Upper lobe of right lung (tissue), 1 donor: ENCODE measurements at regions not wholly inside any gene's neighbourhood (a gene's known extent, or its start where the extent isn't known, plus 50 kb on each side); places are given as distances from the start of the nearest gene placed in this dataset.

Experiments used
- ATAC-seq: fragments of 200-7000 bp; cut with Tn5 transposase; one replicate; pipeline ENCODE4 v1.9.1; 2020; ENCODE audit warnings: mild to moderate bottlenecking, moderate library complexity
- DNase-seq: peaks from one replicate; pipeline ENCODE4 v3.0.0-alpha.2; 2020
- H3K27ac ChIP-seq: fragments of 200-600 bp; one replicate; pipeline ENCODE4 v1.8.0; 2022
- H3K27me3 ChIP-seq: fragments of 200-600 bp; one replicate; pipeline ENCODE4 v1.8.0; 2022; ENCODE audit warnings: mild to moderate bottlenecking
- H3K36me3 ChIP-seq: fragments of 200-600 bp; one replicate; pipeline ENCODE4 v1.8.0; 2022
- H3K4me1 ChIP-seq: fragments of 200-600 bp; one replicate; pipeline ENCODE4 v1.8.0; 2022
- H3K4me3 ChIP-seq: fragments of 200-600 bp; one replicate; pipeline ENCODE4 v1.8.0; 2022; ENCODE audit warnings: mild to moderate bottlenecking
- H3K9me3 ChIP-seq: fragments of 200-600 bp; one replicate; pipeline ENCODE4 v1.8.0; 2022
- CTCF ChIP-seq: fragments of 200-600 bp; IDR thresholded peaks from one replicate; pipeline ENCODE4 v1.8.0; 2022; ENCODE audit warnings: antibody characterized with exemption
- intact Hi-C: fragments of 100-400 bp; cut with DNase I; formaldehyde crosslinking; loops from one replicate; pipeline ENCODE4 v1.11.0; 2022
- donor health status: DM: no; HTN: yes; CAD: no; lungs with severe emphysema.

DNA sequence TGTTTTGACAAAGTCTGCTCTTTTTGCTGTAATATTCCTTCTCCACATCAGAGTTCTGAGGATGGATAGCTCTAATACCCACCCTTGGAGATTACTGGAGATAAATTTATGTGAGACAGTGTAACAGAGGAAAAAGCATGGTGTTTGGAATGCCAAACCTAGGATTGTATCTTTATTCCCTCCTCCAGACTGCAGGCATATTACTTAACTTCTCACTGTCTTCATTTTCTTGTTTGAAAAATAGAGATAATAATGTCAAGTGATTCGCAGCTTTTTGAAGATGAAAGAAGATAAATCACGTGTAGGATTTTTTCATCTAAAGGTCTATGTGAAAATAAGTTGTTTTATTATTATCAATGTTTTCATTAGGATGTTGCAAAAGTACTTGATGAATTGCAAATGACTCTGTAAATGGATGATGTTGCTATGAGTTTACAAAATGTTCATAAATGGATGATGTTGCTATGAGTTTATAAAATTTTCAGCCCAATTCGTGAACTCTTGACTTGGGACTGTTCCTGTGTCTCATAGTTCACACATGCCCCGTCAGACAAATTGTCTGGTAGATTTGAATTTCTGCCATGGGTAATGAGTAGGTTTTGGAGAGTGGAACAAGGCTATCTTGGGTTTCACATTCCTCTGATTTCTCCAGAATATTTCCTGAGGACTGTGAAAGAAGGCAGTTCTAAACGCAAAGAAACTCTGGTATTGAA is 113.1 kb upstream of the IGFBP3 start:
- intact Hi-C loops, result no loop called here
- H3K4me3 ChIP-seq, result no peak overlapping the region
- no peaks in the 10 kb centered on the region for H3K9me3 ChIP-seq
- H3K27me3 ChIP-seq, result no peaks in the 10 kb centered on the region
- no peak for TF ChIP-seq CTCF
- H3K27ac ChIP-seq, result no peak overlapping the region
- no peaks in the 10 kb centered on the region for H3K36me3 ChIP-seq
- no peak for DNase-seq
- ATAC-seq, result no peak
- H3K4me1 ChIP-seq, result no peaks in the 10 kb centered on the region

DNA sequence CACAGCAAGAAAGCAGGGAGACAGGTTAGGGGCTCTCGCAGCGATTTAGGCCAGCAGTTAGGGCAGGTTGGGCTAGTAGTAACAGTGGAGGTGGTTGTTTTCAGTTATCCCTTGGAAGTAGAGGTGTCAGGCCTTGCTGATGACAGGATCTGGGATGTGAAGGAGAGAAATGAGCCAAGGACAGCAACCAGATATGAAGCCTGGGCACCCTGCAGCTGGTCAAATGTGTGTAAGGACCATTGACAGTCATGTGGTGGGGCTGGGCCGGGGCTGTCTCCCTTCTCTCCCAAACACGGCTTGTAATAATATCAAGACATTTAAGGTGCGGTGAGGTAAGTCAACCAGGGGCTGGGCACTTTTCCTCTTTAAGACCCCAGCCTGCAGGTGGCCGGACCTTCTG is 112.5 kb upstream of the IGFBP3 start:
- H3K36me3 ChIP-seq, result no peaks in the 10 kb centered on the region
- H3K4me1 ChIP-seq, result no peaks in the 10 kb centered on the region
- ATAC-seq (no peak), DNase-seq (no peak)
- intact Hi-C loops, result no loop called here
- no peak for TF ChIP-seq CTCF
- no peak overlapping the region for H3K4me3 ChIP-seq
- H3K9me3 ChIP-seq, result no peaks in the 10 kb centered on the region
- no peak overlapping the region for H3K27ac ChIP-seq
- H3K27me3 ChIP-seq, result no peaks in the 10 kb centered on the region

DNA sequence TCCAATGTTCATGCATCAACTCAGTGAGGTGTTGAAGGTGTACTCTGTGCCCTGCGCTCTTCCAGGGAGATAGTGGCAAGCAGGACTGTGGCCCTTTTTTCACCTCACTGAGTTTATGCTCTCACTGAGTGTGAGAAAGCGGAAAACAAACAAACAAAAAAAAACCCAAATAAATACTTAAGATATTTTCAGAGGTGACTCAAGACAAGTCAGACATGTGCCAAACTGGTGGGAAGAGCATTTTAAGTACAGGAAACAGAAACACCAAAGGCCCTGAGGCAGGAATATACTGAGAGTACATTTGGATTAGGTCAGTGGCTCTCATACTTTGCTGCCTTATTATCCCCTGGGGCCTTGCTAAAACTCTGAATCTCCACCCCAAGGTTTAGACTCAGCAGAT is 111.9 kb upstream of the IGFBP3 start:
- H3K4me3 ChIP-seq, result no peak overlapping the region
- intact Hi-C loops, result no loop called here
- H3K4me1 ChIP-seq, result no peaks in the 10 kb centered on the region
- H3K9me3 ChIP-seq, result no peaks in the 10 kb centered on the region
- H3K27ac ChIP-seq, result no peak overlapping the region
- TF ChIP-seq CTCF, result no peak
- H3K36me3 ChIP-seq, result no peaks in the 10 kb centered on the region
- ATAC-seq (no peak), DNase-seq (no peak)
- no peaks in the 10 kb centered on the region for H3K27me3 ChIP-seq

GRCh38 chr7:46032353-46032752 is 111.3 kb upstream of the IGFBP3 start:
- no peaks in the 10 kb centered on the region for H3K4me1 ChIP-seq
- TF ChIP-seq CTCF, result no peak
- ATAC-seq (no peak), DNase-seq (no peak)
- H3K36me3 ChIP-seq, result no peaks in the 10 kb centered on the region
- H3K27me3 ChIP-seq, result no peaks in the 10 kb centered on the region
- no peak overlapping the region for H3K4me3 ChIP-seq
- intact Hi-C loops, result no loop called here
- H3K27ac ChIP-seq, result no peak overlapping the region
- H3K9me3 ChIP-seq, result no peaks in the 10 kb centered on the region

DNA sequence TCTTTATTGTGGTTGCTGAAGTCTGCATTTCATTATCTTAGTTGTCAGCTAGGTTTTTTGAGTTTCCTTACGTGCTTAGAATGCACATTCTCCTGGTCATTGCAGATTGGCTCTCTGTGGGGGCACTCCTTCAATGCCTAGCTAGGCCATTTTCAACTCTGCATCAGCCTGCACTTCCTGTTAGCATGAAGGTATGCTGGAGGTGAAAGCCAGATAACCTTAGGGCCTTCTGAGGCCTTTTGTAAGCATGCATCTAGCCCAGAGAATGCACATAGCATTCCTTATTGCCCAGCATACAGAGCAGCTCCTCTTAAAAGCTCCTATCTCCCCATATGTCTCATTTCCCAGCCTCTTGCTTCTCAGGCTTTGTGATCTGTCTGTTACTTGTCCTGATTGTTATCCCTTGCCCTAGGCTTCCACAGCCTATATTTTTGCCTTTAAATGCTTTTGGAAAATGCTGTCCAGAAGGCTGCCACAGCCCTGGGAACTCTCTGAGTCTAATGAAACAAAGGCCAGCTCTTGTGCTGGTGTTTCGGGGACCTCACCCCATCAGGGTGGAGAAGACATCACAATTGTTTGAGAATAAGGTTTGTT is 108.1 kb upstream of the IGFBP3 start:
- intact Hi-C loops, result no loop called here
- no peaks in the 10 kb centered on the region for H3K27me3 ChIP-seq
- no peak for DNase-seq
- no peak for TF ChIP-seq CTCF
- no peak overlapping the region for H3K4me3 ChIP-seq
- no peaks in the 10 kb centered on the region for H3K36me3 ChIP-seq
- ATAC-seq, result no peak
- no peak overlapping the region for H3K27ac ChIP-seq
- H3K4me1 ChIP-seq, result no peaks in the 10 kb centered on the region
- H3K9me3 ChIP-seq, result no peaks in the 10 kb centered on the region
